ENCODE measurements at regions not wholly inside any gene's neighbourhood (a gene's known extent, or its start where the extent isn't known, plus 50 kb on each side); places are given as distances from the start of the nearest gene placed in this dataset.

DNA sequence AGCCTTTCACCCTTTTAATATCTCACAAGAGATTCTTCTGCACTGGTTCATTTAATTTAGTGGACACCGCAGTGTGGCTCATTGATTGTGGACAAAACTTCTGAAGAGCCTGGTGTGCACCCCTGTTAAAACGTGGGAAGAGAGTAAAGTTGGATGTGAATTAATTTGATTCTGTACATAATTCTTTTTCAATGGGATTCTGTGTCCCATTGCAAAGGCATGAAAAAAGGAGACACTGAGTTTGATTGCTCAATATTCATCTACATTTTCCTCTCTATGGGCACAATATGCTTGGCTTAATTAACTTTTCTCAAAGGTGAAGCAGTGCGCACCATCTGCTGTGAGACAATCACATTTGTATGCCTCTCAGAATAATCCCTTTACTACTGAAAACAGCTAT, 95.1 kb downstream of the BARHL2 start:
- Histone ChIP-seq H3K27ac (replicated peaks) (no peak overlapping the region), H3K4me3 (replicated peaks; ENCODE audit: insufficient read depth, low read length) (no peak overlapping the region), H3K27me3 (ENCODE audit: insufficient read depth, poor library complexity, severe bottlenecking) (no peaks in the 10 kb centered on the region)
- TF ChIP-seq, protein P1, sequence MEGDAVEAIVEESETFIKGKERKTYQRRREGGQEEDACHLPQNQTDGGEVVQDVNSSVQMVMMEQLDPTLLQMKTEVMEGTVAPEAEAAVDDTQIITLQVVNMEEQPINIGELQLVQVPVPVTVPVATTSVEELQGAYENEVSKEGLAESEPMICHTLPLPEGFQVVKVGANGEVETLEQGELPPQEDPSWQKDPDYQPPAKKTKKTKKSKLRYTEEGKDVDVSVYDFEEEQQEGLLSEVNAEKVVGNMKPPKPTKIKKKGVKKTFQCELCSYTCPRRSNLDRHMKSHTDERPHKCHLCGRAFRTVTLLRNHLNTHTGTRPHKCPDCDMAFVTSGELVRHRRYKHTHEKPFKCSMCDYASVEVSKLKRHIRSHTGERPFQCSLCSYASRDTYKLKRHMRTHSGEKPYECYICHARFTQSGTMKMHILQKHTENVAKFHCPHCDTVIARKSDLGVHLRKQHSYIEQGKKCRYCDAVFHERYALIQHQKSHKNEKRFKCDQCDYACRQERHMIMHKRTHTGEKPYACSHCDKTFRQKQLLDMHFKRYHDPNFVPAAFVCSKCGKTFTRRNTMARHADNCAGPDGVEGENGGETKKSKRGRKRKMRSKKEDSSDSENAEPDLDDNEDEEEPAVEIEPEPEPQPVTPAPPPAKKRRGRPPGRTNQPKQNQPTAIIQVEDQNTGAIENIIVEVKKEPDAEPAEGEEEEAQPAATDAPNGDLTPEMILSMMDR (IDR thresholded peaks at IDR 0.05; ENCODE audit: insufficient read depth, low read length): no peak
- TF ChIP-seq SPI1 (IDR thresholded peaks at IDR 0.05; ENCODE audit: borderline replicate concordance, low read depth): no peak
- no peak for TF ChIP-seq GABPA (IDR thresholded peaks at IDR 0.05; ENCODE audit: low read depth)
- TF ChIP-seq REST (IDR thresholded peaks at IDR 0.05; ENCODE audit: insufficient replicate concordance, low read depth): no peak
- TF ChIP-seq POLR2AphosphoS5 (IDR thresholded peaks at IDR 0.05; ENCODE audit: low read depth): no peak
- DNase-seq (ENCODE audit: low read depth in 1 of 2, low spot score in 1 of 2): no peak

GRCh38 chr1:90616395-90616794, 100.7 kb downstream of the BARHL2 start:
- DNase-seq (ENCODE audit: low read depth in 1 of 2, low spot score in 1 of 2): no peak
- H3K27me3 ChIP-seq (ENCODE audit: insufficient read depth, poor library complexity, severe bottlenecking): no peaks in the 10 kb centered on the region
- no peak for TF ChIP-seq REST (IDR thresholded peaks at IDR 0.05; ENCODE audit: insufficient replicate concordance, low read depth)
- TF ChIP-seq SPI1 (IDR thresholded peaks at IDR 0.05; ENCODE audit: borderline replicate concordance, low read depth): no peak
- TF ChIP-seq, protein P1 (IDR thresholded peaks at IDR 0.05; ENCODE audit: insufficient read depth, low read length): no peak
- TF ChIP-seq POLR2AphosphoS5 (IDR thresholded peaks at IDR 0.05; ENCODE audit: low read depth): no peak
- no peak for TF ChIP-seq GABPA (IDR thresholded peaks at IDR 0.05; ENCODE audit: low read depth)
- no peak overlapping the region for H3K27ac ChIP-seq (replicated peaks)
- no peak overlapping the region for H3K4me3 ChIP-seq (replicated peaks; ENCODE audit: insufficient read depth, low read length)

GRCh38 chr1:90614872-90615271, 102.2 kb downstream of the BARHL2 start:
- no peak overlapping the region for H3K4me3 ChIP-seq (replicated peaks; ENCODE audit: insufficient read depth, low read length)
- no peak overlapping the region for H3K27ac ChIP-seq (replicated peaks)
- H3K27me3 ChIP-seq (ENCODE audit: insufficient read depth, poor library complexity, severe bottlenecking): no peaks in the 10 kb centered on the region
- no peak for DNase-seq (ENCODE audit: low read depth in 1 of 2, low spot score in 1 of 2)
- TF ChIP-seq SPI1 (IDR thresholded peaks at IDR 0.05; ENCODE audit: borderline replicate concordance, low read depth) (no peak), POLR2AphosphoS5 (IDR thresholded peaks at IDR 0.05; ENCODE audit: low read depth) (no peak), GABPA (IDR thresholded peaks at IDR 0.05; ENCODE audit: low read depth) (no peak), REST (IDR thresholded peaks at IDR 0.05; ENCODE audit: insufficient replicate concordance, low read depth) (no peak)
- TF ChIP-seq, protein P1 (IDR thresholded peaks at IDR 0.05; ENCODE audit: insufficient read depth, low read length): no peak

Data from HL-60 (cell line).